ENCODE measurements at regions not wholly inside any gene's neighbourhood (a gene's known extent, or its start where the extent isn't known, plus 50 kb on each side); places are given as distances from the start of the nearest gene placed in this dataset.

- TF ChIP-seq CTCF (IDR thresholded peaks at IDR 0.05), result no peak
- no peak for TF ChIP-seq POLR2AphosphoS5 (IDR thresholded peaks at IDR 0.05)
- TF ChIP-seq POLR2A (IDR thresholded peaks at IDR 0.05), result no peak
These were observed 61.1 kb upstream of the CCDC71L start for GRCh38 chr7:106721816-106722785.

All from suprapubic skin (tissue), 4 donors.